Fibroblast of skin of left quadriceps (primary cell): ENCODE measurements at regions not wholly inside any gene's neighbourhood (a gene's known extent, or its start where the extent isn't known, plus 50 kb on each side); places are given as distances from the start of the nearest gene placed in this dataset.
"Not testable (repeated sequence)": the region's sequence is repeated elsewhere in the genome, so short reads cannot be mapped to it uniquely, and the experiment has no call there.

Experiments used
- DNase-seq, 2 experiments: peaks; one replicate each; pipeline ENCODE4 v3.0.0-alpha.2; 2013; ENCODE audit warnings: low read depth in 2 of 2

DNA sequence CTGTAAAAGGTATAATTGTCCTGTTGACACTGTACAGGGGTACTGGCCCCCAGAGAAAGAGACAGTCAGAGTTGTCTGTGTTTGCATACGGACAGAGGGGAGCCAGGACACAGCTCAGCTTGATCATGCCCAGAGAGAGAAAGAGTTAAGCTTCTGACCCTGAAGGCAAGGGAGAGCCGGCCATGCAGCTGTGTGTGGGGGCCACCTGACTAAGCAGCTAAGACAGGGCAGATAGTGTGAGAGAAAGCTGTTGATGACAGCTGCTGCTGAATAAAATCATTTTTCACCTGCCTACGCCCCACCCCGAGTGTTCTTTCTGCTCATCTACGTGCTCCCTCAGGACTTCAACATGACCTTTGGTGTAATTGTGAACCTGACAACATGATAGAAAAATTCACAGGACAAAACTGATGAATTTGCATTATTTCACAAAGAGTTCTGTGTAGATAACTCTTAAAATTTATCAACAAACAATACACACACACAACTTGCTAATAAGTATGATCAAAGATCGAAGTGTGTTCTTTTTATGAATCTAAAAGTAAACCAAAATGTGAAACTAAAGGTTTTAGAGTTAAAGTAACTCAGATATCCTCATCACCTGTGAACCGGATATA, 1294.3 kb upstream of the ATXN8OS start:
- no peak for DNase-seq

DNA sequence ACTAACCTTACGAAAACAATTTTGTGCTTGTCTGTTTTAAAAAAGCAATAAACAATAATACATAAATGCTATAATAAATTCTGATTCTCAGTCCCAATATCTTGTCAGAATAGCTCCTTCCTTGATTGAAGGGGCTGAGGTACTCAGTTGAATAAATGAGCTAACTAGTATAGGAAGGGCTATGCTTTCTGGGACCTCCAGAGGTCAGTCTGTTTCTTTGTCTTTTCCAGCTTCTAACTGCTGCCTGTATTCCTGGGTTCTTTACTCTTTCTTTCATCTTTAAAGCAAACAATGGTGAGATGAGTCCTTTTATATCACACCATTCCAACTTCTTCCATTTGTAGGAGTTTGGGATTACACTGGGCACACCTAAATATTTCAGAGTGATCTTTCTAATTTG, 1297.0 kb upstream of the ATXN8OS start:
- no peak for DNase-seq

DNA sequence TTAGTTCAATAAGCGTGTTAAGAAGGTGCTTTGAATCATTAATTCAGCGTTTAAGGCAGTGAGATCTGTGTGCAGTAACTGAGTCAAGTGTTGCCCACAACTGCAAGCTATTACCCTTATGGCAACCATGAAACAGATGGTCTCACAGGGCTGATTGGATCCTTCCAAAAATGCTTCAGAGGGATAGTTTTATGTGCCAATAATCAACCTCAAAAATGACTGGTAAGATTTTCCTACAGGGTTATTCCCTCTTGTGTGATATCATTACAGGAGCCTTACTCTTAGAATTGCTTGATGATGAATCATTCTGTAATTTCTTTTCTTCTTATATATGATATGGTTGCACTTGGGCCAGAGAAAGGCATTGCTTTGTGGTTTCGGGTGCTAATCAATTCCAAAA, 1299.2 kb upstream of the ATXN8OS start:
- DNase-seq = peak in 1 of 2 experiments; percentile 1

- no peak for DNase-seq
Measured at GRCh38 chr13:68806125-68806524, 1301.5 kb upstream of the ATXN8OS start.

DNA sequence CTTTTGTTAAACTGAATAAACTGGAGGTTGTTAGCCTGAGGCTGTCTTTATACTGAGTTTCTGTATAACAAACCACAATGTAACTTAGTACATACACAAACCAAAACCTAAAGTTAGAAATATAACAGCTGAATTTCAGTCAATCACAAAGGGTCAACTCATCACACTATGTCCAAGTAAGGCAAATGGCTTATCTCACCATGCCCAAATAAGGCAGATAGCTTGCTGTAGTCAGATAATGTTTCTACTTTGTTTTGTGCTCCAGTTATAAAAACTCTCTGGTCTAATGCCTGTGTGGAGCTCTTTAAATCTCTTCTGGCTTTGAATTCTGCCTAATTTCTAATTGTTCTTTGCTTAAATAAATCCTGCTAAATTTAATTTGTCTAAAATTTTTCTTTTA, 1323.4 kb upstream of the ATXN8OS start:
- no peak for DNase-seq

- DNase-seq = no peak
Measured at GRCh38 chr13:68759617-68760016, 1348.0 kb upstream of the ATXN8OS start.

GRCh38 chr13:68749796-68750195, 1357.8 kb upstream of the ATXN8OS start:
- no peak for DNase-seq

- DNase-seq = no peak
Measured at GRCh38 chr13:68748038-68748437, 1359.6 kb upstream of the ATXN8OS start.

DNA sequence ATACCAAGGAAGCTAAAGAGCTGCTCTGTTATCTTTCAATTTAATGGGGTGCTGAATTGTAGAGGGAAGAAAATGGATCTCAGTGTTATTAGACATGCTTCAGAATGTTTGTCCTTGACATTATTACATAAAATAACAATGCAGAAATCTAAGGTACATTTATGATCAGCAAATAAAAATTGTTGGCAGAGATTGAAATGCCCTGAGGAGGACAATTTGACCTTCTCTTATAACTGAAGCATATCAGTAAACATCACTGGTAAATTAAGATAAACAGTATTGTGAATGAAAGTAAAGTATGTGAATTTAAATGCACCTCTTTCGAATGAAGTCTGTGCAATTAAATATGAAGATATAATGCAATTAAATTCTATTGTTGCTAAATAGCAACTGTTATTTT, 1362.1 kb upstream of the ATXN8OS start:
- no peak for DNase-seq

DNA sequence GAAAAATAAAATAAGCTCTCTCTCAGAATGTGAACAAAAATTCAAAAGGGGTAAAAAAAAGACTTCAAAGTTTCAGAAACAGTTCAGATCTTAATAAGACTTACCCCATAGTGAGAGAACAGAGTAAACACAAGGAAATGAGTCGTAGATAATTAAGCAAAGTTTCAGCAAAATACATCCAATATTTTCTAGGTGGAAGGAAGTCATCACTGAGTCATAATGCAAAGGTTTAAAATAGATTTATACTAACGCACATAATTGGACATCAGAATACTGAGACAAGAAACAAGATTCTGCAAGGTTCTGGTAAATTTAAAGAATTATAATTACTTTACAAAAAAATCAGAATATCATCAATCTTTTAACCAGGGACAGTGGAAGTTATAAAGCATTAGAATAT, 1370.7 kb upstream of the ATXN8OS start:
- DNase-seq = no peak

DNA sequence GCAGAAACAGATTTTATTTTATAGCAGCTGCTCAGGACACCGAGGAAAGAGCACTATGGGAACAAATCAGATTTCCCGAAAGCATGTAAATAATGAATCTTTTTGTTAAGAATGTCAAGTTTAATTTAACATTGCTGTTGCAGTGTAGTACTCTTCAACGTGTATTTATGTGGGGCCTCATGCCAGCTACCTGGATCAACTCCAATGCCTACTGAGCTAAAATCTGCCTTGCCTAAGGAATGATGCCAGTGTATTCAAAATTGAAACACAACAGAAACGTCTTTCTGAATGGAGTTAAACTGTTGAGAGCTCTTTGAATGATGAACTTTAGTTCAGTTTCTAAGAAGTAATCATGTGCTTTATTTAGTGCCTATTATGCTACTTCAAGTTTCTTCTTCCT, 1379.8 kb upstream of the ATXN8OS start:
- DNase-seq = no peak

DNA sequence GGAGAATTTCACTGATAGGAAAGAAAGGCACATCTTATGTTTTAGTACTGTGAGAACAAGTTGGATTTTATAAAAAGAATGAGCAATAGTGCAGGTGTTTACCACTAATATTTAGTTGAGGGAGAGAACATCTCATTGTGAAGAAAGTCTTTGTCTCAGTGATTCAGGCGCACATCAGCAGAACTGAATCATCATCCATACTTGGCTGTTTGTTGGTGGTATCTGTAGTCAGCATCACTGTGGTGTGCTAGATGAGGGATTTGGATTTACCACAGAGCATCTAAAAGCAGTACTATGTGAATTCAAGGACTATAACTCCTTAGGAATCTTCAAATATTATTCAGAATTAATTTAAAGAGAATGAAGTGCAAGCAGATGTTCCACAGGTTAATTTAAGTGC, 1380.5 kb upstream of the ATXN8OS start:
- no peak for DNase-seq

DNA sequence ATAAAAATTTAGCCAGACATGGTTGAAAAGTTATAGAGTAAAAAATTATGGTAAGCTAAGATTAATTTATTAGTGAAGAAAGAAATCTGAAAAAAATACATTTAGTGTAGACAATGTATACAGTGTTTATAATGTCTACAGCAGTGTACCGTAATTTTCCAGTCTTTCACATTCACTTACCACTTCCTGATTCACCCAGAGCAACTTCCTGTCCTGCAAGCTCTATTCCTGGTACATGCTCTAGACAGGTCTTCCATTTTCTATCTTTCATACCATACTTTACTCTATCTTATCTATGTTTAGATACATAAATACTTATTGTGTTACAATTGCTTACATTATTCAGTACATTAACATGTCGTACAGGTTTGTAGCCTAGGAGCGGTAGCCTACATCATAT, 1387.8 kb upstream of the ATXN8OS start:
- no peak for DNase-seq

DNA sequence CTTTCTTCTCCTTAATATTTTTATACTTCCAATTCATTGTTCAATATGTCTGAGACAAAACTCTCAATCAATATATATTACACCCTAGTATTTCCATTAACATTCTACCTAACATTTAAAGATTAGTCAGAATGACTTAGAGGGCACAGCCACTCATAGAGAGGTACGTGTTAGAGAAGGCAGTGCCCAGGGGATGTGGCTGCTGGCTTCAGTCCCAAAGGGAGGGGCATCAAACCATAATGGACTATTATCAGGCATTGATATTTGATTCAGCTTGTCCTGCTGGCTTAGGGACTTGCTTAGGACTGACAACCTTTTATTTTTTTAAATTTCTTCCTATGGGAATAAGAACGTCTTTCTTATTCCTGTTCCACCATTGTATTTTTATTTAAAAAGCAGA, 1392.0 kb upstream of the ATXN8OS start:
- no peak for DNase-seq

- DNase-seq = no peak
Measured at GRCh38 chr13:68714292-68714691, 1393.3 kb upstream of the ATXN8OS start.

GRCh38 chr13:68713394-68713793, 1394.2 kb upstream of the ATXN8OS start:
- DNase-seq = no peak

DNA sequence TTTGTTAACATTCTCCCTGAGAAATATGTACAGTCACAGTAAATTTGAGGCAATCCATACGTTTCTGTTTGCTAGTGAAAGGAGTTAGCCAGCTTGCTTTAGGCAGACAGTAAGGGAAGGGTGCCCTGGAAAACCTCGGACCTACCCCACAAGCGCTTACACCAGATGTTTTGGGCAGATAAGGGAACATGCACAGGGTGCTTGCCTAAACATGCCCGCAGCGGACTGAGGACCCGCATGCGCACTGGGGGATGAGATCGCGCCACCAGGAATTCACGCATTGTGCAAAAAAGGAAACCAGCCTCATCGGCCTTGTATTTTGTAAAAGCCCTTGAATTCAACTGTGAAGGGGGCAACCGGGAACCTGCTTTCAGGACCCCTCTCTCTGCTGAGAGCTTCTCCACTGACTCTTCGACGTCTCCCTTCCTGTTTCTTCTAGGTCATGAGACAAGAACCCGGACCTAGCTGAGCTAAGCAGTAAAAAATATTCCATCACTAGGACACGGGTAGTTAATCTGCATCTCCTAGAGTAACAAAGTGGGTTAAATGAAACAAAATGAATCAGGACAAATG, 1399.2 kb upstream of the ATXN8OS start:
- no peak for DNase-seq

- not testable (repeated sequence) for DNase-seq
Measured at GRCh38 chr13:68706044-68706443, 1401.6 kb upstream of the ATXN8OS start.

DNA sequence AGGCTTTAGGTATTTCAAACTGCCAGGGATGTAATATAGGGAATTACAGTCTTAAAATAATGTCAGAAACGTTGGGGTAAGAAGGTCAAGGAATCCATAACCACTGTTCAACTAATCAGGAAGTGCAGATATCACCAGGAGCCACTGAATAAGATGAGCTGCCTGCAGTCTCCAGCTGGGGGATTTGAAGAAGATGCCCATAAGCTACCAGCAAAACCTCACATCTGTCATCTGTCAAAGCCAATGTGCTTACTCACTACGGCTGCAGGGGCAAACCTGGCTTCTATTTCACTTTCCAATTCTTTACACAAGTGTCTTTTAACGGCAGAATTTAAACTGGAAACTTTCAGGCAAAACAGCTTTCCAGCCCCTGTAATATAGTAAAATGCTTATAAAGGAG, 1410.1 kb upstream of the ATXN8OS start:
- DNase-seq = peak in 1 of 2 experiments; percentile 2

DNA sequence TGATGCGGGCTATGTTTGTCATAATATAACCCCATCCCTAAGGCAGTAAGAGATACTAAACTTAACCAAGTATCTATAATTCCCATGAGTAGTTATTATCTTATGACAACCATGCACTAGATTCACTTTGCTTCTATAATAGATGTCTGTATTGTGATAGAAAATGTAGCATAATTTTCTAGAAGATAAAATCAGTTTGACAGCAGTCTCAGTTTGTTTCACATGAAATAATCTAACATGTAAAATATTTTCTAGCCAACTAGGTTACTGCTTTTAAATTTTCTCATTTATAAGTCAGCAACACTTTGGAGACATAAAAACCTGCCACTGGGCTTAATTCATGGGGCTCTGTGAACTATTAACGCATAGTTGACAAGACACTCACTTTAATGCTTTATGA, 1410.7 kb upstream of the ATXN8OS start:
- no peak for DNase-seq

DNA sequence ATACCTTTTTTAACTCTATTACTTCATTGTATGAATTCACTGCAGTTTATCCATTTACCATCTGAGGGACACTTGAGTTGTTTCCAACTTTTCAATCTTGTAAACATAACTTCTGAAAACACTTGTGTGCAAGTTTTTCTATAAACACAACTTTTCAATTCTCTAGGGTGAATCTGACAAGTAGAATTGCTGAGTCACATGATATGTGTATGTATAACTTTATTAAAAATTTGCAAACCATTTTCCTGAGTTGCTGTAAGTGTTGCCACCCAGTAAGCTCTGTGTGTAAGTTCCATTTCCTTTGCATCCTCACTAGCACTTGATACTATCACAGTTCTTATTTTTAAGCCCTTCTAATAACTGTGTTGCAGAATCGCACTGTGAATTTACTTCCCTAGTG, 1415.6 kb upstream of the ATXN8OS start:
- DNase-seq = no peak

GRCh38 chr13:68690567-68690966, 1417.1 kb upstream of the ATXN8OS start:
- no peak for DNase-seq

- DNase-seq = no peak
Measured at GRCh38 chr13:68676513-68677115, 1431.0 kb upstream of the ATXN8OS start.

- no peak for DNase-seq
Measured at GRCh38 chr13:68675209-68675608, 1432.4 kb upstream of the ATXN8OS start.
